Transverse colon (tissue), 3 donors: ENCODE measurements at regions not wholly inside any gene's neighbourhood (a gene's known extent, or its start where the extent isn't known, plus 50 kb on each side); places are given as distances from the start of the nearest gene placed in this dataset.

Source experiments
- CTCF ChIP-seq, 5 experiments: fragments of 200-600 bp in 3 of 5; fragments of 450-650 bp in 2 of 5; sonication (generic) in 3 of 5; IDR thresholded peaks; 1 replicate in 2 of 5; 2 replicates in 3 of 5; pipeline ENCODE4 v1.5.1; 2016 to 2017; ENCODE audit warnings: antibody characterized with exemption in 5 of 5, inconsistent platforms in 3 of 5, mild to moderate bottlenecking in 2 of 5, moderate library complexity in 1 of 5
- EP300 ChIP-seq: sonication (generic); formaldehyde crosslinking; IDR thresholded peaks from one replicate; pipeline ENCODE4 v1.6.1; 2017; ENCODE audit warnings: antibody characterized with exemption, low read depth
- POLR2A ChIP-seq: fragments of 450-650 bp; IDR thresholded peaks from one replicate; pipeline ENCODE4 v1.6.1; 2016; ENCODE audit warnings: antibody characterized with exemption, mild to moderate bottlenecking, moderate library complexity

GRCh38 chr12:127300753-127301152 lies 966.2 kb upstream of the TMEM132C start:
- no peak for TF ChIP-seq CTCF (IDR thresholded peaks at IDR 0.05)
- TF ChIP-seq POLR2A: no peak
- no peak for TF ChIP-seq EP300
